ENCODE measurements at regions not wholly inside any gene's neighbourhood (a gene's known extent, or its start where the extent isn't known, plus 50 kb on each side); places are given as distances from the start of the nearest gene placed in this dataset.

DNA sequence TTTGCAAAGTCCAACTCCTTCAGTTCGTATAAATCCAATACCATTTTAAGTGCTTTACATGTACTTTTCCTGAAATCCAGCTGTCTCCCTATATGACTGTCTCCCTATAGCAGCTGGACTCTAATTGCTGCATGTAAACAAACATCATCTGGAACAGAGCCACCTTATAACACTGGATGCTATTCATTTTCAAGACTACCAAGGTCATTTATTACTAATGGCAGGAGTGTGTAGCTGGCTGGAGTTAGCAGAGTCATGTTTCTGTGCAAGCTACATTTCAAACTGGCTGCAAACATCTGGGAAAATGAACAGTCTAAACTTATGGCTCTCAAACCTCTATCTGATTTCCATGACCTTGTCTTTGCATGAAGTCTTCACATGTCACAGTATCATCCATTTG lies 575.2 kb downstream of the PIK3C3 start:
- TF ChIP-seq ZNF274 (IDR thresholded peaks at IDR 0.05; ENCODE audit: low read depth, low read length) (no peak), YY1 (IDR thresholded peaks at IDR 0.05; ENCODE audit: insufficient read depth, insufficient read length) (no peak), SUZ12 (IDR thresholded peaks at IDR 0.05; ENCODE audit: extremely low read depth, insufficient read depth, insufficient read length) (no peak)

Measured in NT2/D1 (cell line).